ENCODE measurements at regions not wholly inside any gene's neighbourhood (a gene's known extent, or its start where the extent isn't known, plus 50 kb on each side); places are given as distances from the start of the nearest gene placed in this dataset.

- Histone ChIP-seq H3K4me1 (ENCODE audit: control insufficient read depth, insufficient read depth, low read length) (no peaks in the 10 kb centered on the region), H3K4me3 (ENCODE audit: low read length) (no peak overlapping the region), H3K36me3 (ENCODE audit: control insufficient read depth, insufficient read depth, low read length) (no peaks in the 10 kb centered on the region), H3K9ac (ENCODE audit: low read length) (no peak overlapping the region), H3K27me3 (ENCODE audit: control insufficient read depth, insufficient read depth, low read length) (no peaks in the 10 kb centered on the region), H3K27ac (ENCODE audit: low read depth, low read length) (no peak overlapping the region)
Measured at GRCh38 chr6:23176883-23177282, 607.5 kb downstream of the HDGFL1 start.

GRCh38 chr6:23177806-23178205 is 608.4 kb downstream of the HDGFL1 start:
- Histone ChIP-seq H3K27ac (ENCODE audit: low read depth, low read length) (no peak overlapping the region), H3K4me3 (ENCODE audit: low read length) (no peak overlapping the region), H3K36me3 (ENCODE audit: control insufficient read depth, insufficient read depth, low read length) (no peaks in the 10 kb centered on the region), H3K4me1 (ENCODE audit: control insufficient read depth, insufficient read depth, low read length) (no peaks in the 10 kb centered on the region), H3K9ac (ENCODE audit: low read length) (no peak overlapping the region), H3K27me3 (ENCODE audit: control insufficient read depth, insufficient read depth, low read length) (no peaks in the 10 kb centered on the region)

- H3K4me1 ChIP-seq (ENCODE audit: control insufficient read depth, insufficient read depth, low read length) = no peaks in the 10 kb centered on the region
- no peak overlapping the region for H3K9ac ChIP-seq (ENCODE audit: low read length)
- H3K36me3 ChIP-seq (ENCODE audit: control insufficient read depth, insufficient read depth, low read length) = no peaks in the 10 kb centered on the region
- no peak overlapping the region for H3K4me3 ChIP-seq (ENCODE audit: low read length)
- no peaks in the 10 kb centered on the region for H3K27me3 ChIP-seq (ENCODE audit: control insufficient read depth, insufficient read depth, low read length)
- H3K27ac ChIP-seq (ENCODE audit: low read depth, low read length) = no peak overlapping the region
Measured at GRCh38 chr6:23179994-23180393, 610.6 kb downstream of the HDGFL1 start.

- no peak overlapping the region for H3K9ac ChIP-seq (ENCODE audit: low read length)
- H3K4me1 ChIP-seq (ENCODE audit: control insufficient read depth, insufficient read depth, low read length) = no peaks in the 10 kb centered on the region
- no peak overlapping the region for H3K27ac ChIP-seq (ENCODE audit: low read depth, low read length)
- H3K36me3 ChIP-seq (ENCODE audit: control insufficient read depth, insufficient read depth, low read length) = no peaks in the 10 kb centered on the region
- no peaks in the 10 kb centered on the region for H3K27me3 ChIP-seq (ENCODE audit: control insufficient read depth, insufficient read depth, low read length)
- no peak overlapping the region for H3K4me3 ChIP-seq (ENCODE audit: low read length)
Measured at GRCh38 chr6:23180504-23181293, 611.3 kb downstream of the HDGFL1 start.

GRCh38 chr6:23181356-23182110 is 612.2 kb downstream of the HDGFL1 start:
- Histone ChIP-seq H3K4me3 (ENCODE audit: low read length) (no peak overlapping the region), H3K9ac (ENCODE audit: low read length) (no peak overlapping the region), H3K36me3 (ENCODE audit: control insufficient read depth, insufficient read depth, low read length) (no peaks in the 10 kb centered on the region), H3K27me3 (ENCODE audit: control insufficient read depth, insufficient read depth, low read length) (no peaks in the 10 kb centered on the region), H3K27ac (ENCODE audit: low read depth, low read length) (no peak overlapping the region), H3K4me1 (ENCODE audit: control insufficient read depth, insufficient read depth, low read length) (no peaks in the 10 kb centered on the region)

GRCh38 chr6:23183846-23184245 is 614.5 kb downstream of the HDGFL1 start:
- no peaks in the 10 kb centered on the region for H3K4me1 ChIP-seq (ENCODE audit: control insufficient read depth, insufficient read depth, low read length)
- H3K4me3 ChIP-seq (ENCODE audit: low read length) = no peak overlapping the region
- H3K27me3 ChIP-seq (ENCODE audit: control insufficient read depth, insufficient read depth, low read length) = no peaks in the 10 kb centered on the region
- H3K36me3 ChIP-seq (ENCODE audit: control insufficient read depth, insufficient read depth, low read length) = no peaks in the 10 kb centered on the region
- H3K9ac ChIP-seq (ENCODE audit: low read length) = no peak overlapping the region
- H3K27ac ChIP-seq (ENCODE audit: low read depth, low read length) = no peak overlapping the region

- H3K27me3 ChIP-seq (ENCODE audit: control insufficient read depth, insufficient read depth, low read length) = no peaks in the 10 kb centered on the region
- H3K4me1 ChIP-seq (ENCODE audit: control insufficient read depth, insufficient read depth, low read length) = no peaks in the 10 kb centered on the region
- H3K9ac ChIP-seq (ENCODE audit: low read length) = no peak overlapping the region
- no peak overlapping the region for H3K27ac ChIP-seq (ENCODE audit: low read depth, low read length)
- H3K36me3 ChIP-seq (ENCODE audit: control insufficient read depth, insufficient read depth, low read length) = no peaks in the 10 kb centered on the region
- no peak overlapping the region for H3K4me3 ChIP-seq (ENCODE audit: low read length)
Measured at GRCh38 chr6:23184351-23184750, 615.0 kb downstream of the HDGFL1 start.

GRCh38 chr6:23195487-23195886 is 626.1 kb downstream of the HDGFL1 start:
- H3K27ac ChIP-seq (ENCODE audit: low read depth, low read length) = no peak overlapping the region
- no peaks in the 10 kb centered on the region for H3K4me1 ChIP-seq (ENCODE audit: control insufficient read depth, insufficient read depth, low read length)
- H3K4me3 ChIP-seq (ENCODE audit: low read length) = no peak overlapping the region

GRCh38 chr6:23199541-23199940 is 630.2 kb downstream of the HDGFL1 start:
- Histone ChIP-seq H3K9ac (ENCODE audit: low read length) (no peak overlapping the region), H3K27me3 (ENCODE audit: control insufficient read depth, insufficient read depth, low read length) (no peaks in the 10 kb centered on the region), H3K4me3 (ENCODE audit: low read length) (no peak overlapping the region), H3K27ac (ENCODE audit: low read depth, low read length) (no peak overlapping the region), H3K36me3 (ENCODE audit: control insufficient read depth, insufficient read depth, low read length) (no peaks in the 10 kb centered on the region), H3K4me1 (ENCODE audit: control insufficient read depth, insufficient read depth, low read length) (no peaks in the 10 kb centered on the region)

More at GRCh38 chr6:23195487-23195886, 626.1 kb downstream of the HDGFL1 start:
- Histone ChIP-seq H3K36me3 (ENCODE audit: control insufficient read depth, insufficient read depth, low read length) (no peaks in the 10 kb centered on the region), H3K9ac (ENCODE audit: low read length) (no peak overlapping the region), H3K27me3 (ENCODE audit: control insufficient read depth, insufficient read depth, low read length) (no peaks in the 10 kb centered on the region)

GRCh38 chr6:23200946-23201345 is 631.6 kb downstream of the HDGFL1 start:
- no peak overlapping the region for H3K4me3 ChIP-seq (ENCODE audit: low read length)
- no peak overlapping the region for H3K9ac ChIP-seq (ENCODE audit: low read length)
- no peaks in the 10 kb centered on the region for H3K27me3 ChIP-seq (ENCODE audit: control insufficient read depth, insufficient read depth, low read length)
- no peaks in the 10 kb centered on the region for H3K36me3 ChIP-seq (ENCODE audit: control insufficient read depth, insufficient read depth, low read length)
- H3K27ac ChIP-seq (ENCODE audit: low read depth, low read length) = no peak overlapping the region
- no peaks in the 10 kb centered on the region for H3K4me1 ChIP-seq (ENCODE audit: control insufficient read depth, insufficient read depth, low read length)

GRCh38 chr6:23202207-23202606 is 632.8 kb downstream of the HDGFL1 start:
- Histone ChIP-seq H3K4me1 (ENCODE audit: control insufficient read depth, insufficient read depth, low read length) (no peaks in the 10 kb centered on the region), H3K27ac (ENCODE audit: low read depth, low read length) (no peak overlapping the region), H3K27me3 (ENCODE audit: control insufficient read depth, insufficient read depth, low read length) (no peaks in the 10 kb centered on the region), H3K4me3 (ENCODE audit: low read length) (no peak overlapping the region), H3K9ac (ENCODE audit: low read length) (no peak overlapping the region), H3K36me3 (ENCODE audit: control insufficient read depth, insufficient read depth, low read length) (no peaks in the 10 kb centered on the region)

- H3K9ac ChIP-seq (ENCODE audit: low read length) = no peak overlapping the region
- no peak overlapping the region for H3K4me3 ChIP-seq (ENCODE audit: low read length)
- no peaks in the 10 kb centered on the region for H3K36me3 ChIP-seq (ENCODE audit: control insufficient read depth, insufficient read depth, low read length)
- no peaks in the 10 kb centered on the region for H3K4me1 ChIP-seq (ENCODE audit: control insufficient read depth, insufficient read depth, low read length)
- no peak overlapping the region for H3K27ac ChIP-seq (ENCODE audit: low read depth, low read length)
- no peaks in the 10 kb centered on the region for H3K27me3 ChIP-seq (ENCODE audit: control insufficient read depth, insufficient read depth, low read length)
Measured at GRCh38 chr6:23212398-23212797, 643.0 kb downstream of the HDGFL1 start.

GRCh38 chr6:23213193-23213592 is 643.8 kb downstream of the HDGFL1 start:
- Histone ChIP-seq H3K36me3 (ENCODE audit: control insufficient read depth, insufficient read depth, low read length) (no peaks in the 10 kb centered on the region), H3K27me3 (ENCODE audit: control insufficient read depth, insufficient read depth, low read length) (no peaks in the 10 kb centered on the region), H3K9ac (ENCODE audit: low read length) (no peak overlapping the region), H3K4me1 (ENCODE audit: control insufficient read depth, insufficient read depth, low read length) (no peaks in the 10 kb centered on the region), H3K4me3 (ENCODE audit: low read length) (no peak overlapping the region), H3K27ac (ENCODE audit: low read depth, low read length) (no peak overlapping the region)
